ENCODE measurements at regions not wholly inside any gene's neighbourhood (a gene's known extent, or its start where the extent isn't known, plus 50 kb on each side); places are given as distances from the start of the nearest gene placed in this dataset.

DNA sequence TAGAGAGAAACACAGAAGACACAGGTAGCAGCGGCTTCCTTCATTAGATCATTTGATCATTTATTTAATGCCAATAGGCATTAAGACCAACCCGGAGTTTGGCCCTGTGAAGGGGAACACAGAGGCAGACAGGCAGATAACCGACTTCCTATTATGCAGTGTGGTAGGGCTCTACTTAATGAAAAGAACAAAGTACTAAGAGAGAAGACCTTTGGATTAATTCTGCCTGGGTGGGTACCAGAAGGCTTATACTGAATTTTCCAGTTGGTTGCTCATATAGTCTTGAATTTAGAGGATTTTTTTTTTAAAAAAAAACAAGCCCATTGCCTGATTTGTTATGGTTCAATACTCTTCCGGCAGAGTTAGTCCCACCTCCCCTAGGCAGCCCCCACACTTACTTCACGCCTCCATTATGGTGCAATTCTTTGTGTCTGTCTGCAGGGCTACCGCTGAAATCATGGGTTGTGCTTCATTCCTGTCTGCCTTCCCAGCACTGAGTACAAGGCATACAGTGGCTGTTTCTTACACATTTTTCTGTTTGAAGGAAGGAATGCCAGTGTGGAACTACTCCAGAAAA is 244.3 kb upstream of the APCDD1 start (continued):
- no peak for TF ChIP-seq ZNF462 (CRISPR knock-in tag; IDR thresholded peaks at IDR 0.05)

DNA sequence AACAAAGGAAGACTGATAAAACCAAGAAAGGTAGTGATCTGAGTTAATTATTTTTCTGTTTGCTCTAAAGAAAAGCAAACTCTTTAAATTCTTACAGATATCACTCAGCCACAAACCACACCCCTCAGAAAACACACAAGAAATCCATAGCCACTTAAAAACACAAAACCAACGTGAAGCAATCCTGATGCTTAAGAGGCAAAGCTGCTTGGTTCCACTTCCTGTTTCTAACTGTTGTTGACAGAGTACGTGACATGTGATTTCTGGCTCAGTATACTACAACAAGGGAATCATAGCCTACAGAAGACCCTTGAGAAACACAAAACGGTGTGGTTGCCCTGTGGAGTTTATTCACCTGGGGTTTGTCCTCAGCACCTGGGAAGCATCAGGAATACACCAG is 240.9 kb upstream of the APCDD1 start:
- no peaks in the 10 kb centered on the region for H3K36me3 ChIP-seq (ENCODE audit: insufficient read depth)
- peaks cover 11% of the 10 kb centered on the region; the same call in 2 of the 3 replicates for H3K9me3 Mint-ChIP-seq
- H3K4me1 ChIP-seq (ENCODE audit: insufficient read depth): no peaks in the 10 kb centered on the region
- peaks cover 19% of the 10 kb centered on the region; the same call in 1 of the 2 replicates for H3K9me2 ChIP-seq (ENCODE audit: insufficient read depth)
- H3K27ac Mint-ChIP-seq: no peak overlapping the region
- H3K79me2 ChIP-seq (replicated peaks; ENCODE audit: insufficient read depth): no peaks in the 10 kb centered on the region
- H2AFZ ChIP-seq: no peak overlapping the region
- no peak overlapping the region for H3K27ac ChIP-seq (ENCODE audit: low read depth)
- no peaks in the 10 kb centered on the region for H3K27me3 ChIP-seq (ENCODE audit: insufficient read depth)
- H3K4me1 Mint-ChIP-seq: peaks cover 2% of the 10 kb centered on the region; the same call in 2 of the 3 replicates
- H3F3A ChIP-seq (replicated peaks; ENCODE audit: low read depth): no peaks in the 10 kb centered on the region
- DNase-seq (ENCODE audit: low spot score): no peak
- ATAC-seq: no peak
- no peaks in the 10 kb centered on the region for H4K20me1 ChIP-seq (replicated peaks; ENCODE audit: insufficient read depth)
- peaks cover under 1% of the 10 kb centered on the region; the same call in 2 of the 3 replicates for H3K36me3 Mint-ChIP-seq (ENCODE audit: low read depth)
- no peak overlapping the region for H3K4me3 Mint-ChIP-seq
- H3K4me2 ChIP-seq: no peak overlapping the region
- H3K27me3 Mint-ChIP-seq (ENCODE audit: insufficient read depth, low read depth, poor library complexity): no peaks in the 10 kb centered on the region
- no peak for TF ChIP-seq EZH2phosphoT487 (IDR thresholded peaks at IDR 0.05; ENCODE audit: unreplicated experiment)
- no peak for TF ChIP-seq ZNF462 (CRISPR knock-in tag; IDR thresholded peaks at IDR 0.05)
- TF ChIP-seq STAT1 (IDR thresholded peaks at IDR 0.05; ENCODE audit: unreplicated experiment): no peak
- H3K4me3 ChIP-seq: no peak overlapping the region
